Endothelial cell of umbilical vein (primary cell): ENCODE measurements at regions not wholly inside any gene's neighbourhood (a gene's known extent, or its start where the extent isn't known, plus 50 kb on each side); places are given as distances from the start of the nearest gene placed in this dataset.

Experiments
- BruUV-seq: library from RNA; stranded (reverse); fragments of 400-500 nt; replicated peaks from 2 replicates; lab custom pipeline; 2021; lab: Mats Ljungman, UMichigan
- CTCF ChIA-PET: fragments of 300-600, 350-600 bp; sonication (Branson Sonifier 250); formaldehyde crosslinking; loops from one replicate; lab custom pipeline; 2021; ENCODE audit warnings: antibody characterized with exemption, inconsistent platforms; lab: Charles Lee
- POLR2A ChIA-PET: fragments of 300-600, 350-600 bp; sonication (Branson Sonifier 250); formaldehyde crosslinking; loops from one replicate; lab custom pipeline; 2021; ENCODE audit warnings: antibody characterized with exemption, inconsistent platforms; lab: Charles Lee
- DNase-seq: peaks from one replicate; pipeline ENCODE4 v3.0.0-alpha.2; 2011; ENCODE audit warnings: low read depth, low spot score
- FAIRE-seq: peaks from 2 replicates; lab custom pipeline; 2011; peaks lifted over from hg19 to GRCh38; lab: Jason Lieb, UNC
- H2AFZ ChIP-seq: 2 replicates; pipeline ENCODE4 v1.6.0; 2012; ENCODE audit warnings: low read depth, low read length, control low read depth, inconsistent platforms
- H3K27ac ChIP-seq: 2 replicates; pipeline ENCODE4 v1.5.1; 2011; ENCODE audit warnings: low read depth, mild to moderate bottlenecking, control low read depth, low read length, moderate library complexity; ENCODE audit not compliant: insufficient read depth
- H3K27me3 ChIP-seq, 2 experiments: 2 replicates each; pipeline versions ENCODE4 v1.6.0 to v1.6.1; 2011; ENCODE audit warnings: low read length in 2 of 2, mixed read lengths in 1 of 2; ENCODE audit not compliant: control insufficient read depth in 2 of 2, insufficient read depth in 2 of 2
- H3K36me3 ChIP-seq, 2 experiments: 2 replicates in 1 of 2; 3 replicates in 1 of 2; pipeline ENCODE4 v1.5.1; 2011; ENCODE audit warnings: low read length in 2 of 2, mild to moderate bottlenecking in 1 of 2, moderate library complexity in 1 of 2; ENCODE audit not compliant: control insufficient read depth in 2 of 2, insufficient read depth in 2 of 2; ENCODE audit errors: extremely low read depth in 1 of 2
- H3K4me1 ChIP-seq: 3 replicates; pipeline ENCODE4 v1.5.1; 2011; ENCODE audit warnings: mild to moderate bottlenecking, low read length; ENCODE audit not compliant: control insufficient read depth, insufficient read depth; ENCODE audit errors: extremely low read depth
- H3K4me2 ChIP-seq: 2 replicates; pipeline ENCODE4 v1.6.1; 2011; ENCODE audit warnings: low read length, control low read depth, mixed read lengths; ENCODE audit not compliant: insufficient read depth
- H3K4me3 ChIP-seq, 3 experiments: fragments of 200-600 bp in 1 of 3; sonication (generic), shearing (Covaris generic) in 1 of 3; replicated peaks in 1 of 3; 2 replicates each; pipeline ENCODE4 v1.5.1; 2011 to 2016; ENCODE audit warnings: control low read depth in 3 of 3, low read length in 3 of 3, mild to moderate bottlenecking in 2 of 3, inconsistent platforms in 1 of 3, low read depth in 1 of 3, moderate library complexity in 1 of 3; ENCODE audit not compliant: insufficient read depth in 1 of 3
- H3K79me2 ChIP-seq: 2 replicates; pipeline ENCODE4 v1.6.0; 2012; ENCODE audit warnings: low read length, inconsistent platforms; ENCODE audit not compliant: control insufficient read depth, insufficient read depth
- H3K9ac ChIP-seq: replicated peaks from 2 replicates; pipeline ENCODE3; 2011; ENCODE audit warnings: low read length, control low read depth; ENCODE audit not compliant: insufficient read depth; ENCODE audit errors: extremely low read depth
- H3K9me1 ChIP-seq: replicated peaks from 3 replicates; pipeline ENCODE4 v1.6.0; 2011; ENCODE audit warnings: mild to moderate bottlenecking, low read length; ENCODE audit not compliant: control insufficient read depth, insufficient read depth; ENCODE audit errors: extremely low read depth
- H3K9me3 ChIP-seq: replicated peaks from 2 replicates; pipeline ENCODE4 v1.5.1; 2012; ENCODE audit warnings: low read length, inconsistent platforms; ENCODE audit not compliant: control insufficient read depth, insufficient read depth
- H4K20me1 ChIP-seq: replicated peaks from 2 replicates; pipeline ENCODE3; 2011; ENCODE audit warnings: mild to moderate bottlenecking, low read length; ENCODE audit not compliant: control insufficient read depth, insufficient read depth; ENCODE audit errors: extremely low read depth
- EZH2 ChIP-seq: IDR thresholded peaks from 2 replicates; pipeline ENCODE4 v1.6.1; 2012; ENCODE audit warnings: borderline replicate concordance, low read depth, mild to moderate bottlenecking, moderate library complexity, low read length, inconsistent platforms; ENCODE audit not compliant: severe bottlenecking
- FOS ChIP-seq: IDR thresholded peaks from 2 replicates; pipeline ENCODE4 v1.6.1; 2011; ENCODE audit warnings: mild to moderate bottlenecking, low read length, moderate library complexity, borderline replicate concordance; ENCODE audit not compliant: insufficient read depth
- GATA2 ChIP-seq: IDR thresholded peaks from 2 replicates; pipeline ENCODE4 v1.7.0; 2011; ENCODE audit warnings: low read depth, mild to moderate bottlenecking, moderate library complexity, mixed read lengths, low read length; ENCODE audit not compliant: insufficient read length, insufficient read depth
- MAX ChIP-seq: IDR thresholded peaks from 2 replicates; pipeline ENCODE4 v1.6.1; 2011; ENCODE audit not compliant: insufficient read depth, insufficient read length
- POLR2A ChIP-seq: IDR thresholded peaks from 2 replicates; pipeline ENCODE4 v1.6.1; 2012; ENCODE audit warnings: low read depth, mild to moderate bottlenecking, control low read depth, low read length
- POLR2AphosphoS5 ChIP-seq: IDR thresholded peaks from 2 replicates; pipeline ENCODE4 v1.6.1; 2012; ENCODE audit warnings: low read depth, mild to moderate bottlenecking, control low read depth, low read length, moderate library complexity; ENCODE audit not compliant: insufficient read depth
- dilution Hi-C: fragments of 300-500 bp; cut with MboI; formaldehyde crosslinking; loops from one replicate; pipeline ENCODE4 v1.15.0; 2019; ENCODE audit warnings: low sequenced_read_pairs; ENCODE audit not compliant: extremely low pct_ligation_motif_present
- intact Hi-C: fragments of 100-400 bp; cut with micrococcal nuclease; formaldehyde crosslinking; loops from one replicate; pipeline ENCODE4 v1.10.0; 2022

- intact Hi-C loops: no loop called here
- H3K9ac ChIP-seq: no peak overlapping the region
- no peaks in the 10 kb centered on the region for H3K36me3 ChIP-seq
- no peaks in the 10 kb centered on the region for H3K9me1 ChIP-seq
- no peak overlapping the region for H3K4me3 ChIP-seq
- H4K20me1 ChIP-seq: no peaks in the 10 kb centered on the region
- TF ChIP-seq EZH2: no peak
- TF ChIP-seq MAX: no peak
- TF ChIP-seq FOS: no peak
- TF ChIP-seq POLR2AphosphoS5: no peak
- TF ChIP-seq GATA2: no peak
- no peak for DNase-seq
- no peak overlapping the region for H3K4me2 ChIP-seq
- H3K4me1 ChIP-seq: no peaks in the 10 kb centered on the region
- no peak overlapping the region for H3K27ac ChIP-seq
- H2AFZ ChIP-seq: no peak overlapping the region
- H3K9me3 ChIP-seq: peaks cover 3% of the 10 kb centered on the region
- no peak for FAIRE-seq
- no peaks in the 10 kb centered on the region for H3K79me2 ChIP-seq
- ChIA-PET POLR2A (no interaction called here), CTCF (no interaction called here)
- no peaks in the 10 kb centered on the region for H3K27me3 ChIP-seq
- dilution Hi-C loops: no loop called here
- no TSS peak for BruUV-seq
These were observed 440.6 kb downstream of the FBXO15 start for GRCh38 chr18:73707035-73707434.

GRCh38 chr18:73697353-73697752, 450.3 kb downstream of the FBXO15 start:
- dilution Hi-C loops (no loop called here), intact Hi-C loops (no loop called here)
- Histone ChIP-seq H3K9me3 (peaks cover 2% of the 10 kb centered on the region), H3K4me1 (no peaks in the 10 kb centered on the region), H2AFZ (no peak overlapping the region), H3K79me2 (no peaks in the 10 kb centered on the region), H3K9me1 (no peaks in the 10 kb centered on the region), H3K4me2 (no peak overlapping the region), H4K20me1 (no peaks in the 10 kb centered on the region), H3K9ac (no peak overlapping the region), H3K36me3 (no peaks in the 10 kb centered on the region), H3K27me3 (no peaks in the 10 kb centered on the region), H3K27ac (no peak overlapping the region), H3K4me3 (no peak overlapping the region)
- FAIRE-seq (no peak), DNase-seq (no peak)
- TF ChIP-seq POLR2A: no peak
- no peak for TF ChIP-seq POLR2AphosphoS5
- BruUV-seq: no TSS peak
- CTCF ChIA-PET: no interaction called here
- POLR2A ChIA-PET: no interaction called here
